MM.1S (cell line): ENCODE measurements at regions not wholly inside any gene's neighbourhood (a gene's known extent, or its start where the extent isn't known, plus 50 kb on each side); places are given as distances from the start of the nearest gene placed in this dataset.

Experiments
- DNase-seq: peaks from one replicate; pipeline ENCODE4 v3.0.0-alpha.2; 2015
- H2AFZ ChIP-seq: fragments of 300-600 bp; sonication (generic); 2 replicates; pipeline ENCODE4 v1.6.0; 2016; ENCODE audit warnings: antibody characterized with exemption, low read length
- H3F3A ChIP-seq: fragments of 300-600 bp; sonication (generic); 2 replicates; pipeline ENCODE4 v1.6.1; 2016; ENCODE audit warnings: mild to moderate bottlenecking, antibody characterized with exemption, low read length, moderate library complexity, mixed read lengths; ENCODE audit not compliant: insufficient read depth
- H3K27ac ChIP-seq: fragments of 300-600 bp; sonication (generic); 2 replicates; pipeline ENCODE4 v1.5.1; 2016; ENCODE audit warnings: mild to moderate bottlenecking, low read length
- H3K27me3 ChIP-seq: fragments of 300-600 bp; sonication (generic); replicated peaks from 2 replicates; pipeline ENCODE4 v1.6.0; 2016; ENCODE audit warnings: low read length; ENCODE audit not compliant: insufficient read depth
- H3K36me3 ChIP-seq: fragments of 300-600 bp; sonication (generic); replicated peaks from 2 replicates; pipeline ENCODE4 v1.6.1; 2016; ENCODE audit warnings: mild to moderate bottlenecking, low read length, mixed read lengths; ENCODE audit not compliant: insufficient read depth
- H3K4me1 ChIP-seq: fragments of 300-600 bp; sonication (generic); 2 replicates; pipeline ENCODE4 v1.6.1; 2016; ENCODE audit warnings: low read length, mixed read lengths
- H3K4me2 ChIP-seq: fragments of 300-600 bp; sonication (generic); 2 replicates; pipeline ENCODE4 v1.6.0; 2016; ENCODE audit warnings: low read depth, low read length
- H3K4me3 ChIP-seq: fragments of 300-600 bp; sonication (generic); 2 replicates; pipeline ENCODE4 v1.5.1; 2016; ENCODE audit warnings: low read length, mixed read lengths
- H3K79me2 ChIP-seq: fragments of 300-600 bp; sonication (generic); 2 replicates; pipeline ENCODE4 v1.6.1; 2016; ENCODE audit warnings: mixed run types, low read length, mixed read lengths
- H3K9ac ChIP-seq: fragments of 300-600 bp; sonication (generic); 2 replicates; pipeline ENCODE4 v1.6.1; 2016; ENCODE audit warnings: low read length, mixed read lengths
- H3K9me2 ChIP-seq: fragments of 300-600 bp; sonication (generic); replicated peaks from 2 replicates; pipeline ENCODE4 v1.6.1; 2016; ENCODE audit warnings: mild to moderate bottlenecking, low read length, mixed read lengths; ENCODE audit not compliant: insufficient read depth
- H3K9me3 ChIP-seq: fragments of 300-600 bp; sonication (generic); replicated peaks from 2 replicates; pipeline ENCODE4 v1.6.1; 2016; ENCODE audit warnings: mild to moderate bottlenecking, low read length, mixed read lengths; ENCODE audit not compliant: insufficient read depth
- H4K20me1 ChIP-seq: fragments of 300-600 bp; sonication (generic); 2 replicates; pipeline ENCODE4 v1.6.1; 2016; ENCODE audit warnings: mild to moderate bottlenecking, low read length, moderate library complexity, mixed read lengths; ENCODE audit not compliant: insufficient read depth
- EZH2 ChIP-seq: fragments of 300-600 bp; sonication (generic); optimal IDR thresholded peaks from 2 replicates; pipeline ENCODE3; 2017; ENCODE audit warnings: low read depth, mild to moderate bottlenecking, antibody characterized with exemption, low read length, mixed read lengths
- EZH2phosphoT487 ChIP-seq: fragments of 300-600 bp; sonication (generic); IDR thresholded peaks from 2 replicates; pipeline ENCODE4 v1.6.1; 2018; ENCODE audit warnings: antibody characterized with exemption, low read length
- TF ChIP-seq, protein P1 (sequence below): fragments of 300-600 bp; sonication (generic); IDR thresholded peaks from 2 replicates; pipeline ENCODE4 v1.5.1; 2016; ENCODE audit warnings: antibody characterized with exemption, low read length, mixed read lengths

DNA sequence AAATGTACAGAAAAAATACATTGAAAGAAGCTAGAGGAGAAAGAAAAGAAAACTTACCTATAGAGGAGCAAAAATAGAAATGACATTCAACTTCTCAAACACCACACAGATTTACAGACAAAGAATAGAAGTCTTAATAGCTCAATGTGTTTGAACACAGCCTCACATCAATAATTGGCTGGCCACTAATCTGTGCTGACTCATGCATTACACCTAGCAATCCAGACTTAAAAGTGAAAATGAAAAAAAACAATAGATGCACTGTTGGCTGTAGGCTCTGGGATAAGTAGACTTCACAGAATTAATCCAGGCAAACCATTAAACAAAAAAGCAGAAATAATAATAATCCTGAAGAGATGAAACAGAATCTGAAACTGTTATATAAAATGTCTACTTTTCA lies 961.3 kb upstream of the CELF4 start:
- TF ChIP-seq, protein P1, sequence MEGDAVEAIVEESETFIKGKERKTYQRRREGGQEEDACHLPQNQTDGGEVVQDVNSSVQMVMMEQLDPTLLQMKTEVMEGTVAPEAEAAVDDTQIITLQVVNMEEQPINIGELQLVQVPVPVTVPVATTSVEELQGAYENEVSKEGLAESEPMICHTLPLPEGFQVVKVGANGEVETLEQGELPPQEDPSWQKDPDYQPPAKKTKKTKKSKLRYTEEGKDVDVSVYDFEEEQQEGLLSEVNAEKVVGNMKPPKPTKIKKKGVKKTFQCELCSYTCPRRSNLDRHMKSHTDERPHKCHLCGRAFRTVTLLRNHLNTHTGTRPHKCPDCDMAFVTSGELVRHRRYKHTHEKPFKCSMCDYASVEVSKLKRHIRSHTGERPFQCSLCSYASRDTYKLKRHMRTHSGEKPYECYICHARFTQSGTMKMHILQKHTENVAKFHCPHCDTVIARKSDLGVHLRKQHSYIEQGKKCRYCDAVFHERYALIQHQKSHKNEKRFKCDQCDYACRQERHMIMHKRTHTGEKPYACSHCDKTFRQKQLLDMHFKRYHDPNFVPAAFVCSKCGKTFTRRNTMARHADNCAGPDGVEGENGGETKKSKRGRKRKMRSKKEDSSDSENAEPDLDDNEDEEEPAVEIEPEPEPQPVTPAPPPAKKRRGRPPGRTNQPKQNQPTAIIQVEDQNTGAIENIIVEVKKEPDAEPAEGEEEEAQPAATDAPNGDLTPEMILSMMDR = no peak
- TF ChIP-seq EZH2 (no peak), EZH2phosphoT487 (no peak)
- H3K9ac ChIP-seq = no peak overlapping the region
- no peaks in the 10 kb centered on the region for H4K20me1 ChIP-seq
- H3K9me3 ChIP-seq = no peaks in the 10 kb centered on the region
- peaks cover 24% of the 10 kb centered on the region for H3K27me3 ChIP-seq
- peaks cover 6% of the 10 kb centered on the region for H3K4me1 ChIP-seq
- peak; percentile 23 for DNase-seq
- H3F3A ChIP-seq = 0 out of 2 replicates have a peak, but pooled peaks cover 6% of the 10 kb centered on the region
- no peaks in the 10 kb centered on the region for H3K36me3 ChIP-seq
- no peaks in the 10 kb centered on the region for H3K79me2 ChIP-seq
- H3K9me2 ChIP-seq = no peaks in the 10 kb centered on the region
- no peak overlapping the region for H2AFZ ChIP-seq
- no peak overlapping the region for H3K27ac ChIP-seq
- no peak overlapping the region for H3K4me3 ChIP-seq
- no peak overlapping the region for H3K4me2 ChIP-seq

DNA sequence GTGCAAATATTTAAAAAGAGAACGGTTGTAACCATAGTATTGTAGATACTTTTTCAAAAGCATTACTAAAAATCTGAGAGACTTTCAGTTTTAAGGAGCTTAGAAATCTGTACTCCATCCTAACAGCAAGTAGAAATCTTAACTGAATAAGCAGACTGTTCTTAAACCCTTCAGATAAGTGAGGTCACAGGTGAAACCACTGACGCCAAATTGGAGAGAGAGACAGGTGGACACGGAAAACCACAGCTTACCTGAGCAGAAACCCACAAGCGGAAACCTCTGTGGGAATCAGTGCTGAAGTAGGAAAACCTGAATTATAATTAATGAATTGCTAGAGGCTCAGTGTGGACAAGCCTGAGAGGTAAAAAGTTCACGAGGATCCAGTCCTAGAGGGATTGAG lies 959.4 kb upstream of the CELF4 start:
- peaks cover 6% of the 10 kb centered on the region for H3K4me1 ChIP-seq

DNA sequence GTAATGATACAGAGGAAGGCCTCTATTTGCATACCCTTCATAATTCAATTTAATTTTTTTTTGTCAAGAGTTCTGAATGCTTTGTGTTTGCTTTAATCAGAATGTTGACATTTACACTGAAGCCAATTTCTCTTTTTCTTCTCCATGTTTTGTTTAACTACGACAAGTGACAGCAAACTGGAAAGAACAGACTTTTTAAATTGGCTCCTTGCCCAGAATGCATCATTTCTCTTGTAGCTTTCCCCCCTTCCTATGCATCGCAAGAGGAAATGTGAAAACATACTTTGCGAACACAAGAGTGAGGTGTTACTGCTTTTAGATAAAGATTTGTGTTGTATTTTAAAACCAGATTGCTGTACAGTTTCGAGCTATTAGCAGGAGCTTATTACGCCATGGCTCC lies 955.2 kb upstream of the CELF4 start:
- Histone ChIP-seq H3K36me3 (no peaks in the 10 kb centered on the region), H4K20me1 (no peaks in the 10 kb centered on the region)

More for the DNA sequence above, 959.4 kb upstream of the CELF4 start:
- Histone ChIP-seq H3K9ac (no peak overlapping the region), H3F3A (0 out of 2 replicates have a peak, but pooled peaks cover 6% of the 10 kb centered on the region), H3K4me2 (peak overlapping the region; percentile 19; the same call in 1 of the 2 replicates), H3K27ac (no peak overlapping the region), H3K4me3 (no peak overlapping the region), H3K9me3 (no peaks in the 10 kb centered on the region), H3K9me2 (no peaks in the 10 kb centered on the region), H3K27me3 (peaks cover 24% of the 10 kb centered on the region), H3K36me3 (no peaks in the 10 kb centered on the region), H2AFZ (no peak overlapping the region), H4K20me1 (no peaks in the 10 kb centered on the region), H3K79me2 (no peaks in the 10 kb centered on the region)
- peak; percentile 82 for DNase-seq
- no peak for TF ChIP-seq EZH2
- no peak for TF ChIP-seq EZH2phosphoT487
- TF ChIP-seq, protein P1 = no peak

More for the DNA sequence above, 955.2 kb upstream of the CELF4 start:
- Histone ChIP-seq H3F3A (0 out of 2 replicates have a peak, but pooled peaks cover 6% of the 10 kb centered on the region), H3K27me3 (peaks cover 17% of the 10 kb centered on the region), H3K4me1 (peaks cover 6% of the 10 kb centered on the region; the same call in 1 of the 2 replicates), H3K4me3 (no peak overlapping the region), H2AFZ (no peak overlapping the region), H3K27ac (no peak overlapping the region), H3K79me2 (no peaks in the 10 kb centered on the region), H3K9me2 (no peaks in the 10 kb centered on the region), H3K9me3 (no peaks in the 10 kb centered on the region), H3K9ac (no peak overlapping the region), H3K4me2 (no peak overlapping the region)
- no peak for TF ChIP-seq EZH2
- TF ChIP-seq, protein P1 = no peak
- DNase-seq = no peak
